GM19328 (cell line): ENCODE measurements at regions not wholly inside any gene's neighbourhood (a gene's known extent, or its start where the extent isn't known, plus 50 kb on each side); places are given as distances from the start of the nearest gene placed in this dataset.

Source experiments
- ATAC-seq: cut with Tn5 transposase; IDR thresholded peaks from one replicate; pipeline ENCODE4 v1.9.1; 2021; ENCODE audit warnings: mild to moderate bottlenecking, moderate library complexity; ENCODE audit not compliant: unreplicated experiment

- ATAC-seq, result no peak
These were observed 180.0 kb upstream of the BMPER start for GRCh38 chr7:33725111-33726025.

GRCh38 chr7:33726582-33726981, 178.8 kb upstream of the BMPER start:
- no peak for ATAC-seq

- ATAC-seq, result no peak
These were observed 178.0 kb upstream of the BMPER start for GRCh38 chr7:33727315-33727714.

- no peak for ATAC-seq
These were observed 176.3 kb upstream of the BMPER start for GRCh38 chr7:33728873-33729551.

- ATAC-seq, result no peak
These were observed 175.6 kb upstream of the BMPER start for GRCh38 chr7:33729726-33730125.

- ATAC-seq, result no peak
These were observed 174.4 kb upstream of the BMPER start for GRCh38 chr7:33730958-33731357.

GRCh38 chr7:33731912-33732311, 173.4 kb upstream of the BMPER start:
- ATAC-seq, result no peak

GRCh38 chr7:33732462-33732861, 172.9 kb upstream of the BMPER start:
- no peak for ATAC-seq

GRCh38 chr7:33733870-33734650, 171.3 kb upstream of the BMPER start:
- ATAC-seq, result no peak

GRCh38 chr7:33735403-33735802, 169.9 kb upstream of the BMPER start:
- no peak for ATAC-seq

- no peak for ATAC-seq
These were observed 168.7 kb upstream of the BMPER start for GRCh38 chr7:33736521-33737221.

GRCh38 chr7:33738260-33738935, 166.9 kb upstream of the BMPER start:
- no peak for ATAC-seq

- ATAC-seq, result no peak
These were observed 166.1 kb upstream of the BMPER start for GRCh38 chr7:33739286-33739685.

- no peak for ATAC-seq
These were observed 162.8 kb upstream of the BMPER start for GRCh38 chr7:33742521-33742920.

GRCh38 chr7:33742999-33743587, 162.2 kb upstream of the BMPER start:
- no peak for ATAC-seq

GRCh38 chr7:33743594-33743993, 161.7 kb upstream of the BMPER start:
- no peak for ATAC-seq

- ATAC-seq, result no peak
These were observed 160.9 kb upstream of the BMPER start for GRCh38 chr7:33744293-33745075.

GRCh38 chr7:33745934-33746333, 159.4 kb upstream of the BMPER start:
- no peak for ATAC-seq

- ATAC-seq, result no peak
These were observed 156.5 kb upstream of the BMPER start for GRCh38 chr7:33748793-33749192.
